GM23338 (cell line): ENCODE measurements at regions not wholly inside any gene's neighbourhood (a gene's known extent, or its start where the extent isn't known, plus 50 kb on each side); places are given as distances from the start of the nearest gene placed in this dataset.
"Not testable (repeated sequence)": the region's sequence is repeated elsewhere in the genome, so short reads cannot be mapped to it uniquely, and the experiment has no call there.

Experiments used
- ATAC-seq: fragments of 200-7000 bp; cut with Tn5 transposase; 3 replicates; pipeline ENCODE4 v1.9.1; 2020
- DNase-seq: peaks from one replicate; pipeline ENCODE4 v3.0.0-alpha.2; 2015; ENCODE audit warnings: low spot score
- H2AFZ ChIP-seq: fragments of 200-600 bp; sonication (generic); 2 replicates; pipeline ENCODE4 v1.8.0; 2016; ENCODE audit warnings: antibody characterized with exemption, mild to moderate bottlenecking, moderate library complexity
- H3F3A ChIP-seq: fragments of 200-600 bp; sonication (generic); replicated peaks from 2 replicates; pipeline ENCODE4 v1.8.0; 2017; ENCODE audit warnings: antibody characterized with exemption, mixed run types, low read depth
- H3K27ac ChIP-seq: fragments of 200-600 bp; sonication (generic); 2 replicates; pipeline ENCODE4 v1.6.1; 2016; ENCODE audit warnings: low read depth
- H3K27me3 ChIP-seq: fragments of 200-600 bp; sonication (generic); 2 replicates; pipeline ENCODE4 v1.8.0; 2016; ENCODE audit warnings: mild to moderate bottlenecking, mixed run types, moderate library complexity; ENCODE audit not compliant: insufficient read depth
- H3K36me3 ChIP-seq: fragments of 200-600 bp; sonication (generic); 2 replicates; pipeline ENCODE4 v1.8.0; 2016; ENCODE audit warnings: mild to moderate bottlenecking; ENCODE audit not compliant: insufficient read depth
- H3K4me1 ChIP-seq: fragments of 200-600 bp; sonication (generic); 2 replicates; pipeline ENCODE4 v1.8.0; 2016; ENCODE audit warnings: mild to moderate bottlenecking, moderate library complexity; ENCODE audit not compliant: insufficient read depth
- H3K4me2 ChIP-seq: fragments of 200-600 bp; sonication (generic); 2 replicates; pipeline ENCODE4 v1.7.1; 2017; ENCODE audit warnings: mixed run types
- H3K4me3 ChIP-seq: fragments of 200-600 bp; sonication (generic); 2 replicates; pipeline ENCODE4 v1.6.1; 2016; ENCODE audit warnings: mixed run types
- H3K79me2 ChIP-seq: fragments of 200-600 bp; sonication (generic); replicated peaks from 2 replicates; pipeline ENCODE4 v1.8.0; 2017; ENCODE audit warnings: mild to moderate bottlenecking; ENCODE audit not compliant: insufficient read depth
- H3K9me2 ChIP-seq: fragments of 200-600 bp; sonication (generic); 2 replicates; pipeline ENCODE4 v1.8.0; 2017; ENCODE audit not compliant: insufficient read depth
- H4K20me1 ChIP-seq: fragments of 200-600 bp; sonication (generic); replicated peaks from 2 replicates; pipeline ENCODE4 v1.8.0; 2017; ENCODE audit warnings: mild to moderate bottlenecking; ENCODE audit not compliant: insufficient read depth
- H3K27ac Mint-ChIP-seq: 2 replicates; pipeline ENCODE4 v1.8.0; 2020; ENCODE audit warnings: inconsistent platforms, mild to moderate bottlenecking, moderate library complexity, mixed read lengths
- H3K27me3 Mint-ChIP-seq: 3 replicates; pipeline ENCODE4 v1.8.0; 2022; ENCODE audit warnings: low read depth, mild to moderate bottlenecking, moderate library complexity, mixed read lengths, inconsistent platforms; ENCODE audit not compliant: insufficient read depth, poor library complexity
- H3K36me3 Mint-ChIP-seq: 3 replicates; pipeline ENCODE4 v1.8.0; 2021; ENCODE audit warnings: low read depth, mild to moderate bottlenecking, inconsistent platforms, moderate library complexity, mixed read lengths
- H3K4me1 Mint-ChIP-seq: 3 replicates; pipeline ENCODE4 v1.8.0; 2020; ENCODE audit warnings: mild to moderate bottlenecking, inconsistent platforms, mixed read lengths
- H3K4me3 Mint-ChIP-seq: 3 replicates; pipeline ENCODE4 v1.8.0; 2021; ENCODE audit warnings: moderate library complexity, mild to moderate bottlenecking, inconsistent platforms, mixed read lengths
- H3K9me3 Mint-ChIP-seq: 3 replicates; pipeline ENCODE4 v1.8.0; 2020; ENCODE audit warnings: moderate library complexity, mild to moderate bottlenecking, inconsistent platforms, mixed read lengths
- ZNF331 ChIP-seq: fragments of 250-450 bp; sonication (Bioruptor Pico); IDR thresholded peaks from 2 replicates; pipeline ENCODE4 v1.5.0; 2020; ENCODE audit warnings: low read depth, mild to moderate bottlenecking, moderate library complexity
- TF ChIP-seq, protein P1 (sequence below): fragments of 250-450 bp; sonication (Bioruptor Pico); IDR thresholded peaks from 2 replicates; pipeline ENCODE4 v1.5.0; 2020; ENCODE audit warnings: mild to moderate bottlenecking, moderate library complexity
- TF ChIP-seq, protein P2 (sequence below), 2 experiments: fragments of 200-600 bp in 1 of 2; sonication (generic) in 1 of 2; conservative IDR thresholded peaks; 2 replicates each; pipeline versions ENCODE4 v1.5.1 to v1.6.1; 2016 to 2017; ENCODE audit warnings: antibody characterized with exemption in 2 of 2, low read depth in 2 of 2, mild to moderate bottlenecking in 2 of 2, moderate library complexity in 1 of 2

DNA sequence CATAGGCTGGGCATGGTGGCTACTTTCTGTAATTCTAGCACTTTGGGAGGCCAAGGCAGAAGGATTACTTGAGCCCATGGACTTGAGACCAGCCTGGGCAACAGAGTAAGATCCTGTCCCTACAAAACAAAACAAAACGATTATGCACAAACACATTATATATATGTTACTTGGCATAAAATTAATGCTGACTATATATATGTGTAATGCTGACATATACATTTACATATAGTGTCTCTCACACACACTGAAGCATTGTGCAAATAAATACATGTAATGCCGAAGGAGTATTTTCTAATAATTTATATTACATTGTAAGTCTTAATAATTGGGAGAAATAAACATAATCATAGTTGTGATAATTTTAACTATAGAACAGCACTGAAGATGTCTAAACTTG, 621.8 kb upstream of the ZNF722 start (continued):
- TF ChIP-seq, protein P1, sequence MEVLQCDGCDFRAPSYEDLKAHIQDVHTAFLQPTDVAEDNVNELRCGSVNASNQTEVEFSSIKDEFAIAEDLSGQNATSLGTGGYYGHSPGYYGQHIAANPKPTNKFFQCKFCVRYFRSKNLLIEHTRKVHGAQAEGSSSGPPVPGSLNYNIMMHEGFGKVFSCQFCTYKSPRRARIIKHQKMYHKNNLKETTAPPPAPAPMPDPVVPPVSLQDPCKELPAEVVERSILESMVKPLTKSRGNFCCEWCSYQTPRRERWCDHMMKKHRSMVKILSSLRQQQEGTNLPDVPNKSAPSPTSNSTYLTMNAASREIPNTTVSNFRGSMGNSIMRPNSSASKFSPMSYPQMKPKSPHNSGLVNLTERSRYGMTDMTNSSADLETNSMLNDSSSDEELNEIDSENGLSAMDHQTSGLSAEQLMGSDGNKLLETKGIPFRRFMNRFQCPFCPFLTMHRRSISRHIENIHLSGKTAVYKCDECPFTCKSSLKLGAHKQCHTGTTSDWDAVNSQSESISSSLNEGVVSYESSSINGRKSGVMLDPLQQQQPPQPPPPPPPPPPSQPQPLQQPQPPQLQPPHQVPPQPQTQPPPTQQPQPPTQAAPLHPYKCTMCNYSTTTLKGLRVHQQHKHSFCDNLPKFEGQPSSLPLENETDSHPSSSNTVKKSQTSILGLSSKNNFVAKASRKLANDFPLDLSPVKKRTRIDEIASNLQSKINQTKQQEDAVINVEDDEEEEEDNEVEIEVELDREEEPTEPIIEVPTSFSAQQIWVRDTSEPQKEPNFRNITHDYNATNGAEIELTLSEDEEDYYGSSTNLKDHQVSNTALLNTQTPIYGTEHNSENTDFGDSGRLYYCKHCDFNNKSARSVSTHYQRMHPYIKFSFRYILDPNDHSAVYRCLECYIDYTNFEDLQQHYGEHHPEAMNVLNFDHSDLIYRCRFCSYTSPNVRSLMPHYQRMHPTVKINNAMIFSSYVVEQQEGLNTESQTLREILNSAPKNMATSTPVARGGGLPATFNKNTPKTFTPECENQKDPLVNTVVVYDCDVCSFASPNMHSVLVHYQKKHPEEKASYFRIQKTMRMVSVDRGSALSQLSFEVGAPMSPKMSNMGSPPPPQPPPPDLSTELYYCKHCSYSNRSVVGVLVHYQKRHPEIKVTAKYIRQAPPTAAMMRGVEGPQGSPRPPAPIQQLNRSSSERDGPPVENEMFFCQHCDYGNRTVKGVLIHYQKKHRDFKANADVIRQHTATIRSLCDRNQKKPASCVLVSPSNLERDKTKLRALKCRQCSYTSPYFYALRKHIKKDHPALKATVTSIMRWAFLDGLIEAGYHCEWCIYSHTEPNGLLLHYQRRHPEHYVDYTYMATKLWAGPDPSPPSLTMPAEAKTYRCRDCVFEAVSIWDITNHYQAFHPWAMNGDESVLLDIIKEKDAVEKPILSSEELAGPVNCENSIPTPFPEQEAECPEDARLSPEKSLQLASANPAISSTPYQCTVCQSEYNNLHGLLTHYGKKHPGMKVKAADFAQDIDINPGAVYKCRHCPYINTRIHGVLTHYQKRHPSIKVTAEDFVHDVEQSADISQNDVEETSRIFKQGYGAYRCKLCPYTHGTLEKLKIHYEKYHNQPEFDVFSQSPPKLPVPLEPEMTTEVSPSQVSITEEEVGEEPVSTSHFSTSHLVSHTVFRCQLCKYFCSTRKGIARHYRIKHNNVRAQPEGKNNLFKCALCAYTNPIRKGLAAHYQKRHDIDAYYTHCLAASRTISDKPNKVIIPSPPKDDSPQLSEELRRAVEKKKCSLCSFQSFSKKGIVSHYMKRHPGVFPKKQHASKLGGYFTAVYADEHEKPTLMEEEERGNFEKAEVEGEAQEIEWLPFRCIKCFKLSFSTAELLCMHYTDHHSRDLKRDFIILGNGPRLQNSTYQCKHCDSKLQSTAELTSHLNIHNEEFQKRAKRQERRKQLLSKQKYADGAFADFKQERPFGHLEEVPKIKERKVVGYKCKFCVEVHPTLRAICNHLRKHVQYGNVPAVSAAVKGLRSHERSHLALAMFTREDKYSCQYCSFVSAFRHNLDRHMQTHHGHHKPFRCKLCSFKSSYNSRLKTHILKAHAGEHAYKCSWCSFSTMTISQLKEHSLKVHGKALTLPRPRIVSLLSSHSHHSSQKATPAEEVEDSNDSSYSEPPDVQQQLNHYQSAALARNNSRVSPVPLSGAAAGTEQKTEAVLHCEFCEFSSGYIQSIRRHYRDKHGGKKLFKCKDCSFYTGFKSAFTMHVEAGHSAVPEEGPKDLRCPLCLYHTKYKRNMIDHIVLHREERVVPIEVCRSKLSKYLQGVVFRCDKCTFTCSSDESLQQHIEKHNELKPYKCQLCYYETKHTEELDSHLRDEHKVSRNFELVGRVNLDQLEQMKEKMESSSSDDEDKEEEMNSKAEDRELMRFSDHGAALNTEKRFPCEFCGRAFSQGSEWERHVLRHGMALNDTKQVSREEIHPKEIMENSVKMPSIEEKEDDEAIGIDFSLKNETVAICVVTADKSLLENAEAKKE (CRISPR knock-in tag), result no peak
- TF ChIP-seq, protein P2, sequence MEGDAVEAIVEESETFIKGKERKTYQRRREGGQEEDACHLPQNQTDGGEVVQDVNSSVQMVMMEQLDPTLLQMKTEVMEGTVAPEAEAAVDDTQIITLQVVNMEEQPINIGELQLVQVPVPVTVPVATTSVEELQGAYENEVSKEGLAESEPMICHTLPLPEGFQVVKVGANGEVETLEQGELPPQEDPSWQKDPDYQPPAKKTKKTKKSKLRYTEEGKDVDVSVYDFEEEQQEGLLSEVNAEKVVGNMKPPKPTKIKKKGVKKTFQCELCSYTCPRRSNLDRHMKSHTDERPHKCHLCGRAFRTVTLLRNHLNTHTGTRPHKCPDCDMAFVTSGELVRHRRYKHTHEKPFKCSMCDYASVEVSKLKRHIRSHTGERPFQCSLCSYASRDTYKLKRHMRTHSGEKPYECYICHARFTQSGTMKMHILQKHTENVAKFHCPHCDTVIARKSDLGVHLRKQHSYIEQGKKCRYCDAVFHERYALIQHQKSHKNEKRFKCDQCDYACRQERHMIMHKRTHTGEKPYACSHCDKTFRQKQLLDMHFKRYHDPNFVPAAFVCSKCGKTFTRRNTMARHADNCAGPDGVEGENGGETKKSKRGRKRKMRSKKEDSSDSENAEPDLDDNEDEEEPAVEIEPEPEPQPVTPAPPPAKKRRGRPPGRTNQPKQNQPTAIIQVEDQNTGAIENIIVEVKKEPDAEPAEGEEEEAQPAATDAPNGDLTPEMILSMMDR (conservative IDR thresholded peaks at IDR 0.05; ENCODE audit: low read depth in 2 of 2), result no peak
- no peak for TF ChIP-seq ZNF331

DNA sequence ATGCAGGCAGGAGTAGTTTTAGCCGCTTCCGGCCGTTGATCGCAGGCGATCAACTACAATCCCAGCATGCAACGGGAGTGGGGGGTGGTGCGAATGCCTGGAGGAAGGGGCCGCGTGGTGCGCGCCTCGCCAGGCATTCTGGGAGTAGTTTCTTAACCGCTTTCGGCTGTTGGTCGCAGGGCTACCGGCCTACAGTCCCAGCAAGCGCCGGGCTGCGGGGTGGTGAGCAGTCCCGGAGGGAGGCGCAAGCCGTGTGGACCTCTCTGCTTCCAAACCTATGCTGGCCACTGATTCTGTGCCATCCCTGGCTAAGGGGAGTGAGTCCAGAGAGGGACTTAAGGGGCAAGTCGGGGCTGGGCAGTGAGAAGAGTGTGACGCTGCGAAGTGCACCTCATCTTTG, 604.5 kb upstream of the ZNF722 start:
- not testable (repeated sequence) for H3K4me2 ChIP-seq, H3K27me3 Mint-ChIP-seq, ATAC-seq, H4K20me1 ChIP-seq, H3F3A ChIP-seq, H3K9me3 Mint-ChIP-seq, H3K27me3 ChIP-seq, H3K9me2 ChIP-seq, H3K4me3 ChIP-seq, H3K4me1 Mint-ChIP-seq, H3K36me3 ChIP-seq, H3K4me3 Mint-ChIP-seq, H3K27ac Mint-ChIP-seq, H3K36me3 Mint-ChIP-seq, DNase-seq, H3K4me1 ChIP-seq, H3K79me2 ChIP-seq, H3K27ac ChIP-seq, H2AFZ ChIP-seq

DNA sequence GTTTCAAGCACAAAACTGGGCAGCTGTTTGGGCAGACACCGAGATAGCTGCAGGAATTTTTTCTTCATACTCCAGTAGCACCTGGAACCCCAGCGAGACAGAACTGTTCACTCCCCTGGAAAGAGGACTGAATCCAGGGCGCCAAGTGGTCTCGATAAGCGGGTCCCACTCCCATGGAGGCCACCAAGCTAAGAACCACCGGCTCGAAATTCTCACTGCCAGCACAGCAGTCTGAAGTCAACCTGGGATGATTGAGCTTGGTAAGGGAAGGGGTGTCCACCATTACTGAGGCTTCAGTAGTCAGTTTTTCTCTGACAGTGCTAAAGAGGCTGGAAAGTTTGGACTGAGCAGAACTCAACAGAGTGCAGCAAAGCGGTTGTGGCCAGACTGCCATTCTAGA, 590.8 kb upstream of the ZNF722 start:
- not testable (repeated sequence) for H3K9me3 Mint-ChIP-seq, H3K36me3 Mint-ChIP-seq, H3K4me1 Mint-ChIP-seq, H3K79me2 ChIP-seq, H3K4me1 ChIP-seq, H3K4me3 Mint-ChIP-seq, H3F3A ChIP-seq, H3K36me3 ChIP-seq, H3K27ac ChIP-seq, H3K4me2 ChIP-seq, ATAC-seq, H2AFZ ChIP-seq, DNase-seq, H3K4me3 ChIP-seq, H3K9me2 ChIP-seq, H4K20me1 ChIP-seq, H3K27ac Mint-ChIP-seq, H3K27me3 ChIP-seq, H3K27me3 Mint-ChIP-seq
